Ascending aorta (tissue), 2 donors: ENCODE measurements at regions not wholly inside any gene's neighbourhood (a gene's known extent, or its start where the extent isn't known, plus 50 kb on each side); places are given as distances from the start of the nearest gene placed in this dataset.

Experiments used
- DNase-seq, 2 donors: peaks; one replicate each; pipeline ENCODE4 v3.0.0-alpha.2; 2019; ENCODE audit warnings: low spot score in 2 of 2
- H3K27ac ChIP-seq, 2 donors: fragments of 200-600 bp; sonication (generic); one replicate each; pipeline ENCODE4 v1.5.1; 2016 to 2017; ENCODE audit warnings: mild to moderate bottlenecking in 1 of 2
- H3K27me3 ChIP-seq: fragments of 200-600 bp; sonication (generic); one replicate; pipeline ENCODE4 v1.5.1; 2017
- H3K36me3 ChIP-seq, 2 donors: fragments of 200-600 bp; sonication (generic); one replicate each; pipeline ENCODE4 v1.5.1; 2016
- H3K4me1 ChIP-seq, 2 donors: fragments of 200-600 bp; sonication (generic); one replicate each; pipeline ENCODE4 v1.5.1; 2016 to 2017; ENCODE audit warnings: mild to moderate bottlenecking in 1 of 2
- H3K4me3 ChIP-seq, 2 donors: fragments of 200-600 bp; sonication (generic); one replicate each; pipeline ENCODE4 v1.5.1; 2016 to 2017; ENCODE audit warnings: mild to moderate bottlenecking in 1 of 2
- H3K9me3 ChIP-seq, 2 donors: fragments of 200-600 bp; sonication (generic); one replicate each; pipeline ENCODE4 v1.5.1; 2016
- CTCF ChIP-seq, 3 experiments: fragments of 200-600 bp in 2 of 3; fragments of 450-650 bp in 1 of 3; sonication (generic) in 2 of 3; IDR thresholded peaks; one replicate each; pipeline ENCODE4 v1.5.1; 2016 to 2019; ENCODE audit warnings: antibody characterized with exemption in 3 of 3, mild to moderate bottlenecking in 1 of 3, moderate library complexity in 1 of 3
- intact Hi-C: fragments of 100-400 bp; cut with DNase I; formaldehyde crosslinking; loops from one replicate; pipeline ENCODE4 v1.15.1; 2023

DNA sequence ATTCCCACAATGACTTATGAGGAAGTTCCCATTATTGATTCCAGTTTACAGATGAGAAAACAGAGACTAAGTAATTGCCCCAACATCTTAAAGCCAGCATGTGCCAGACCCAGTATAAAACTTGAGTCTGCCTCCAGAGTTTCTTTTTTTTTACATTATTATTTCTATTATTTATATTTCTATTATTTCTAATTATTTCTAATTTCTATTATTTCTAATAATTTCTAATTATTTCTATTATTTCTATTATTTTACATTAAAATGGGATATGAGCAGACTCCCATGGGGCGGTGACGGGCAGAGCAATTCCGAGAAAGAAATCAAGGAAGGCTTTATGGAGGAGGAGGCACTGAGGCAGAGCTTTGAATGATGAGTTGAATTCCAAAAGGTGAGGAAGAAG, 54.4 kb upstream of the BDKRB2 start:
- no peaks in the 10 kb centered on the region for H3K9me3 ChIP-seq
- no peak for DNase-seq
- no peaks in the 10 kb centered on the region for H3K27me3 ChIP-seq
- no peak for TF ChIP-seq CTCF (IDR thresholded peaks at IDR 0.05)
- H3K27ac ChIP-seq, result no peak overlapping the region
- H3K4me1 ChIP-seq, result peaks cover 0 to 4% of the 10 kb centered on the region in 2 donors
- intact Hi-C loops, result no loop called here
- no peak overlapping the region for H3K4me3 ChIP-seq
- no peaks in the 10 kb centered on the region for H3K36me3 ChIP-seq

DNA sequence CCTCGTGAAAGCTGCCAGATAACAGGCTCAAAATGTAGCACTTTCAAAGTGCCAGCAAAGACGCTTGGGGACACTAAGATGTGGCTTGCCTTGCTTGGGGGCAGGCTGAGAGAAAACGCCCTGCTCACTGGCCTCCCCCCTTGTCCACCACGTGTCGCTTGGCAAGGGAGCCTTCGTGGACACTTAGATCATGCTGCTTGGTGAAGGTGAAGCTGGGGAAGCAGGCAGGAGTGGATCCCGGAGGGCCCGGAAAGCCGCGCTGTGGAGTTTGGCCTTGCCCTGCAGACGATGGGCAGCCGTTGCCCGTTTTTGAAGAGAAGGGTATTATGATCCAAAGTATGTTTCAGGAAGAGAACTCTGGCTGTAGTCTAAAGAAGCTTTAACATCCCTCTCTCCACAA, 53.4 kb upstream of the BDKRB2 start:
- H3K9me3 ChIP-seq, result no peaks in the 10 kb centered on the region
- no peak for DNase-seq
- no peaks in the 10 kb centered on the region for H3K27me3 ChIP-seq
- H3K27ac ChIP-seq, result no peak overlapping the region
- intact Hi-C loops, result no loop called here
- peaks cover 0 to 4% of the 10 kb centered on the region in 2 donors for H3K4me1 ChIP-seq
- no peak for TF ChIP-seq CTCF (IDR thresholded peaks at IDR 0.05)
- H3K4me3 ChIP-seq, result no peak overlapping the region
- H3K36me3 ChIP-seq, result no peaks in the 10 kb centered on the region

GRCh38 chr14:96153003-96153402, 51.6 kb upstream of the BDKRB2 start:
- Histone ChIP-seq H3K4me1 (no peaks in the 10 kb centered on the region), H3K27me3 (no peaks in the 10 kb centered on the region), H3K9me3 (no peaks in the 10 kb centered on the region), H3K27ac (no peak overlapping the region), H3K4me3 (no peak overlapping the region), H3K36me3 (no peaks in the 10 kb centered on the region)
- TF ChIP-seq CTCF (IDR thresholded peaks at IDR 0.05), result no peak
- intact Hi-C loops, result no loop called here
- DNase-seq, result no peak
